NCI-H226 (cell line): ENCODE measurements at regions not wholly inside any gene's neighbourhood (a gene's known extent, or its start where the extent isn't known, plus 50 kb on each side); places are given as distances from the start of the nearest gene placed in this dataset.

Experiments used
- DNase-seq: peaks from one replicate; pipeline ENCODE4 v3.0.0-alpha.2; 2015

DNA sequence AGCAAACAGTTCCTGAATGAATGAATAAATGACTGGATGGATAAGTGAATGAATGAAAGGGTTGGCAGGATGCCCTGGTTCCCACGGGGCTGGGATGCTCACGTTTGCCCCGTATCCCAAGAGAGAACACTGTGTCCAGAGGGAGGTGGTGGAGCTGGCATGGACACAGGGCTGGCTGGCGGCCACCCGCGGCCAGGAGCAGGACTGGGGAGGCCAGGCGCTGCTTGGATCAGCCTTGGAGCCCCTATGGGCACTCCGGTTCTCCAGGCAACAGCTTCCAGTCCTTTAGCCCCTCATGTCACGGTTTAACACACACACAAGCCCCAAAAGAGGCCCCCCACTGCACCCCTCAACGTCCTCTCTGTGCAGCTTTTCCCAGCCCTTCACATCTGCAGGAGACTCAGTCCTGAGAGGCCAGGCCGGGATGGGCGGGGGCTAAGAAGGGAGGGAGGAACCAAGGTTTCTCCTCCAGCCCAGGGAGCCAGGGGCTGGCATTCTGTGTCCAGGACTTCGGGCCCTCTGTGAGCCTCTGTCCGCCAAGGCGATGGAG is 86.0 kb upstream of the ALDH1L1 start:
- peak; percentile 36 for DNase-seq

DNA sequence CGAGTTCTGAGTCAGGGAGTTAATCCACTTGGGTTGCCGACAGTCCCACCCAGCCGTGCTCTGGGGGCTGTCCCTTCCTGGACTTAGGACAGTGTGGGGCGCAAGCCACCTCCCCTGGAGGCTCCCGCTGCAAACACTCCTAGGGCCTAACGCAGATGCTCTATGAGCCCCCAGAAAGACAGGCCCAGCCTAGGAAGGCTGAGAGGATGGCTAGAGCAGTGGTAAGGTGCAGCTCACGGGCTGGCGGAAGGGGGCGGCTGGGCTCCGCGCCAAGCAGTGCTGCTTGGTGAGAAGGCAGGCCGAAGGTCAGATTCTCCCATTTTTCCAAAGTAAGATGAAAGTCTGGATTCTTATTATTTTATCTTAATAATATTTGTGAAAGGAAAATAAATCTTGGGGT is 84.6 kb upstream of the ALDH1L1 start:
- no peak for DNase-seq

DNA sequence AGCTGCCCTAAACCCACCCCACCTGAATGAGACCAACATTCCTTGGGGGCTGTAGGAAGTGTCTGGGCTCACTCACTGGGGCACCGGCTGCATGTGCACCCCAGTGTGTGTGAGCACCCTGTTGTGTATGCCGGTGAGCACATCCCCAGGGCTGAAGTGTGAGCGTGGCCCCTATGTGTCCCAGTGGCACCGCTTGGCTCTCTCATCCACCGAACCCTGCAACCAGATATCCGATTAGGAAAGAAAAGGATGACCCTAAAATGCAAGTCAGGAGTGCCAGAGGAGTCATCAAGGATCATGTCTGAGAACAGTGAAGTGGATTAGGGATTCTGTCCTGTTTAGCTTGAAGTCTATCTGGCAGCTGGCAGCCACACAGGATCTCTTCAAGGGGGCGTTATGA is 84.0 kb upstream of the ALDH1L1 start:
- no peak for DNase-seq

DNA sequence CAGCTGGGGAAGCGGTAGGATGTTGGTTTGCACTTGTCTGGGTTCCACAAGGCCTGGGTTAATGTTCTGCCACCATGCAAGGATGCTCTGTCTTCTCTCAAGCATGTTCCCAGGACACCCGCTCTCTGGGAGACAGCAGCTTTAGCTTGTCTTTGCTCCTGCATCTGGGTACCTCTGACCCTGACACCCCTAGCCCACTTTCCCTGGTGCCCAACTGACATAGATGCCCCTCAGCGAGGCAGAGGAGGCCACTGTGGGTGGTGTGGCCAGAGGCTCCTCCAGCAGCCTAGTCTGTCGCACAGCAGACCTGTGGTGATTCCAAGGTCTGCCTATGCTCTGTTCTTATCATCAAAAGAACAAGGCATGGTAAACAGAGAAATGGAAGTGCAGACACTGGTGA is 83.6 kb upstream of the ALDH1L1 start:
- DNase-seq = no peak

DNA sequence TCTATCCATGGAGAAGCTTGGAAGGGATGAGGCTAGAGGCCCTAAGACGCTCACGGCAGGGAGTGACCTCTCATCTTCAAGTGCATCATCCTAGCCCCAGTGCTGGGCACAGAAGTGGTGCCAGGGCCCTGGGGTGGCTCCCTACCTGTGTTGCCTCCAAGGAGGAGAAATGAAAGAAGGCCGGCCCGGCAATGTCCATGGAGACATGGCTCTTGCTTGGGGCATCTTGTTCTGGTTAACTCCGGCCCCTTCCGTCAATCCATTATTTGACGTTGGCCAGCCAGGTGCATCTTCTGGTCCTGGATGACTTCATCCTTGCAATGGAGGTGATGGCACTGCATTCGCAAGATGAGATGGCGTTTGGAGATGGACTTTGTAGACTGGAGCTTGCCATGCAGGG is 83.2 kb upstream of the ALDH1L1 start:
- DNase-seq = no peak

DNA sequence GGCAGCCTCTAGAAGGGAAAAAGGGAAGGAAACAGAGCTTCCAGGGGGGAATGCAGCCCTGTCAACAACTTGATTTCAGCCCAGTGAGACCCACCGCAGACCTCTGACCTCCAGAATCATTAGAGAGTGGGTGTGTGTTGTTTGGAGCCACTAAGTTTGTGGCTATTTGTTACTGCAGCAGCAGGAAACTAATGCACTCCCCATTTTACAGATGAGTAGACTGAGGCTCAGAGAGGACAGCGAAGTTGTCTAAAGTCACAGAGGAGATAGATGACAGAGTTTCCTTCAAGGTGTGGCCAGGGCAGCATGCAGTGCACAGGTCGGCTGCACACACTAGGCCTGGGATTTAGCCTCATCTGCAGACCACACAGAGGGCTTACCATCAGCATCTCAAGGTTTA is 81.8 kb upstream of the ALDH1L1 start:
- DNase-seq = no peak

DNA sequence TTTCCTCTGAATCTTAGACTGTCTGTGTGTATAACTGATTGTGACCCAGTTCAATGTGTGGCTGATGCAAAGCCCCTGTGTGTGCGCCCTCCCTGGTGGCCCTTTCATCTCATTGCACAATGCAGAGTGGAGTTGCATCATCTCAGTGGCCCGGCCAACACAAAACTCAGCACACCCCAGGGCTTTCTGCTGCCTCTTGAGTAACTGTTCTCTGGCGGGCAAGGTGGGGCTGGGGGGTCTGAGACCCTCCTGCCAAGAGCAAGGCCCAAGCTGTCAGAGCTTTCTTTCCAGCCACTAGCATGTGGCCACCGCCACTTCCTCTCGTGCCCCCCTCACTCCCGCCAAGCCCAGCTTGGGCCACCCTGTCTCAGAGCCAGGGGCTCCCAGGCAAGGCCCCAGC is 80.7 kb upstream of the ALDH1L1 start:
- no peak for DNase-seq

DNA sequence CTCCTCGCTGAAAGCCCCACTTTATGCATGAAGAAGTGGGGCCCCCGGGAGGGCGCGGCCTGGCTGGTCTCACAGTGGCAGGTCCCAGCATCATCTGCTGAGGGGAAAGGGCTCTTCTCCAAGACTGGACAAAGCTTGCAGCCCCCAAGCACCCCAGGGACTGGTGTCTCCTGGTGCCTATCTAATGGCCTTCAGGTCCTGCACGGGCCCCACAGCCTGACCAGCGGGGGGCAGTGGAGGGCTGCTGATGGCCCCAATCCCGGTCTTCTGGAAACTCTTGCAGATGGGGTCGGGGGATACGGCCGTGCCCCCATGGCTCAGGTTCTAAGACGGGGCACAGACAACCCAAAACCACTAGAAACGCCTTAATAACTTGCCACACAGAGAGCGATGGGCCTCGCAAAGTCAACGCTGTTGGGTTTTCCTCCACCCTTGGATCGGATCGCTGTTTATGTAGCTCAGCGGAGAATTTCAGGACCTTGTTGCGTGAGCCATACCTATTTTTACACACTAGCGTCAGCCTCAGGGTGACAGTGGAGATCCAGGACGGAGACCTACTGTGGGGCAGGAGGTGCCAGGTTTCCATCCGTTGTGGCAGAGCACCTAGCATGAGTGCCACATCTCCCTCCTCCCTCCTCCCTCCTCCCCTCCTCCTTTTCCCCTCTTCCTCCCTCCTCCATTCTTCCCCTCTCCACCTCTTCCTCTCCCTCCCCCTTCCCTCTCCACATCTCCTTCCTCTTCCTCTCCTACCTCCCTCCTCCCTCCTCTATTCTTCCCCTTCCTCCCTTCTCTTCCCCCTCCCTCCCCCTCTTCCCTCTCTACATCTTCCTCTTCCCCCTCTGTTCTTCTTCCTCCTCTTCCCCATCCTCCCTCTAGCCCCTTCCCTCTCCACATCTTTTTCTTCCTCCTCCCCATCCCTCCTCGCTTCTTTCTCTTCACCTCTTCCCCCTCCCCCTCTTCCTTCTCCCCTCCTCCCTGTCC is 79.3 kb upstream of the ALDH1L1 start:
- no peak for DNase-seq

DNA sequence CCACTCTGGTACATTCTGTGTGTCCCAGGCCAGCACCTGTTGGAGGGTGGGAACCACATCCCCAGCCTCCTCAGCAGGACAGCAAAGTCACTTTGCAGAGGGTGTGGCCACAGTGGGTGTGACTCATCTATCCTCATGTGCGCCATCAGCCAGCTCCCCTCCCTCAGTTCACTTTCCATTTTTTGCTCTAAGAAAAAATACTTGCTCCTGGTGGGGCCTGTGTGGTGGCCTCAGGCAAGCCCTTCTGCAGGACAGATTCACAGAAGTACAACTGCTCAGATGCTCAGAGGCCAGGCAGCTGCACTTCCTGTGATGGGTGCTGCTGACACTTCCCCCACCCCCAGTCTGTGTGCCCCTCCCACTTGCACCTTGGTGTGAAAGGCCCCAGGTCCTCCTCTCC is 78.3 kb upstream of the ALDH1L1 start:
- no peak for DNase-seq

DNA sequence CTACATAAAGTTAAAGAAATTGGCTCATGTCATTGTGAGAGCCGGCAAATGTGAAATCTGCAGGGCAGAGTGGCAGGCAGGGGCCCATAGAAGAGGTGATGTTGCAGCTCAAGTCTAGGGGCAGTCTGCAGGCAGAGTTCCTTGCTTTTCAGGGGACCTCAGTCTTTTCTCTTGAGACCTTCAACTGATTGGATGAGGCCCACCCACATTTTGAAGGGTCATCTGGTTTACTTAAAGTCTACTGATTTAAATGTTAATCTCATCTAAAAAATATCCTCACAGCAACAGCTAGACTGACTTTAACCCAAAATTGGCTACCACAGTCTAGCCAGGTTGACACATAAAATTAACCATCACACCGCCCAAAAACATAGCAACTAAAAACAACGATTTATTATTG is 77.6 kb upstream of the ALDH1L1 start:
- no peak for DNase-seq

DNA sequence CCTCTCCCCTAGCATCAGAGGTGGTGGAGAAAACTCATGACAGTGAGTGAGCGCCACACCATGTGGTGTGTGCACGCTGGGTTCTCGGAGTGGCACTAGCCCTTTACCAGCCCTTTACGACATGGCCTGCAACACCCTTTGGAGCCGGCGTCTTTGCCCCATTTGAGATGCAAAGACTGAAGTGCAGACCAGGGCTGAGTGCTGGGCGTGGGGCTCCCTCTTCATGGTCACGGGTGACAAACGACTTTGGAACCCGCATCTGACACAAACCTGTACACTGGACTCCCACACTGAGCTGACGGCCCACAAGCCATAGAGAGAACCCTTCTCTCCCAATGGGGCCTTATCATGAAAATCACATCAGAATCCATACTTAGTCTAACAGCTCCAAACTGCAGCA is 76.8 kb upstream of the ALDH1L1 start:
- no peak for DNase-seq

DNA sequence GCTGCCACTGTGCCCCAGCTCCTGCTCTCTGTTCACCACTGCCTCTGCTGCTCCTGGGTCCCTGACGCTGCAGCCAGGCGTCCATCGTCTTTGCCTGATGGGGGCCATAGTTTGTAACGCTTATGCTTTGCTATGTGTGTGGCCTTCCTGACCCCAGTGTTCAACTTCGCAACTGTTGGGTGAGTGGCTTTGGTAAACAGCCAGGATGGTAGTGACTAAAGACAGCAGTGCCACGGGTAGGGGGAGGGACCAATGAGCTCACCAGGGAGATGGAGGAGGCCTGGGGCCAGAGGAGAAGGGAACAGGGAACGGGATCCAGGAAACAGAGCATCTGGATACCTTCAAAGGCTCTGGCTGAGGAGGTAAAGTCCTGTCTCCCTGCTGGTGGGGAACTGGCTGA is 75.9 kb upstream of the ALDH1L1 start:
- no peak for DNase-seq

DNA sequence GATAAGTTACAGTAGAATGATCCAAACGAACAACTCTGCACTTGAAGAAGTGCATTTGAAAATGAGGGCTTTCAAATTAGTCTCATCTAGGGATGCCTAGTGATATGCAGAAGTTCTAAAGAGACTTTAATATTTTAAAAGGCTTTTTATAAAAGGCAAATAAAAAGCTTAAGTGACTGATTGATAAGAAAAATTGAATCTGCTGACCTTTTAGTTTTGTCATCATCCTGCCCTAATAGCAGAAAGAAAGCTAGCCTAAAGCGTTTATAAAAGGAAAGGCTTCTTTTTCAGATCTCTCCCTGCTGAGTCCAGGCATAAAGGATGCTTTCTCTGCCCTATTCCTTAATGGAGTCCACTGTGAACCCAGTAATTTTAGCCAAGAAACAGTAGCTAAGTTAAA is 72.7 kb upstream of the ALDH1L1 start:
- no peak for DNase-seq

DNA sequence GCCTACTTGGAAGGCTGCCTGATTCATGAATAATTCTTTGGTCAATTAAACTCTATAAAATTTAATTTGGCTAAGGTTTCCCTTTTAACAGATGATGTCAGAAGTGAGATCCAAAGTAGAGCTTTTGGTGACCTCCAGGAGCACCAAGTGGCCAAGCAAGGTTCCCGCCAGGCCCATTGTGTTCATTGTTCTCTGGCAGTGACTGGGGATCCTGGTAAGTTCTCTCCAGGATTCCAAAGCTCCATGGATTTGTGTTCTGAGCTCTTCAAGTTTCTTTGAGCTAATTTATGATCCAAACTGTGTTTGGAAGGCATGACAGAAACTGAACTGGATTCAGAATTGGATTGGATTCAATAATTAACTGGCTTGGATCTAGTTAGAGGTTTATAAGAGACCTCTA is 72.0 kb upstream of the ALDH1L1 start:
- DNase-seq = no peak

DNA sequence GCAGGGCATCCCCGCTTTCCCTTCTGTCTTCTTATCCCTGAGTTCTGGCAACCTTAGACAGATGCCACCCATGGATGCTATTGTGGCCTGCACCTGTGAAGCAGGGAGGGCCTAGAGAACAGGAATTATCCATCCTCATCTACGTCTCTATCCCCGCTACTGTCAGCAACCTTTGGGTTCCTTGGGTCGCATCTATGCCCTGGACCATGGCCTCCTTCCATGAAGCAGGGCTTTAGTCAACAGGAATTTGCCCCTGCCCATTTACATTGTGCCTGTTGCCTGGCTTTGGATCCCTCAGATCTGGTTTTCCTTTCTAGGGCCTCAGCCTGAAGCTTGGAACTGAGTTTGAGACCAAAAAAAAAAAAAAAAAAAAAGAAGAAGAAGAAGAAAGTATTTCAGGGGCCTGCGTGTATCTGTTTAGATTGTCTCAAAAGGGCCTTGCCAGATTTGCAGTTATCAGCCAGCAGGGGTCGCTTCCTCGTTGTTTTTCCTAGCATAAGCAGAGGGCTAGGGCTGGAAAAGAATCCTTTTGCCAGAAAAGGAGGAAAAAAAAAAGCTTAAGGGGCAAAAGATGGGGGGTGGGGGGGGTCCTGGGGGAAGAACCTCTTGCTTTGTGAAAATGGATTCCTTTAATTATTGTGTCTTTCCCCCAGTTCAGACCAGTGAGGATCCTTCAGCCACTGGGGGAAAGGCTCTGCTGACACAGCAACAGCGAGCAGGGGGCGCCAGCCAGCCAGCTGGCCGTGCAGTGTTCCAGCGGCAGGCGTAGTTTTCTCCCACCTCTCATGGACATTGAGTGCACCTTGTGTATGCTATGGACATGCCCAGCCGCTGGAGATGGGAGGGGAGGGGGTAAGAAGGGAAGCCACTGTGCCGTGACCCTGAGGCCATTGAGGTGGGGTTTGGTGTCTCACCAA is 65.7 kb upstream of the ALDH1L1 start:
- DNase-seq = no peak
